ENCODE measurements at regions not wholly inside any gene's neighbourhood (a gene's known extent, or its start where the extent isn't known, plus 50 kb on each side); places are given as distances from the start of the nearest gene placed in this dataset.
A peak's percentile ranks its signal among the peaks of the same experiment; 100 is the strongest.
"Not testable (repeated sequence)": the region's sequence is repeated elsewhere in the genome, so short reads cannot be mapped to it uniquely, and the experiment has no call there.

DNA sequence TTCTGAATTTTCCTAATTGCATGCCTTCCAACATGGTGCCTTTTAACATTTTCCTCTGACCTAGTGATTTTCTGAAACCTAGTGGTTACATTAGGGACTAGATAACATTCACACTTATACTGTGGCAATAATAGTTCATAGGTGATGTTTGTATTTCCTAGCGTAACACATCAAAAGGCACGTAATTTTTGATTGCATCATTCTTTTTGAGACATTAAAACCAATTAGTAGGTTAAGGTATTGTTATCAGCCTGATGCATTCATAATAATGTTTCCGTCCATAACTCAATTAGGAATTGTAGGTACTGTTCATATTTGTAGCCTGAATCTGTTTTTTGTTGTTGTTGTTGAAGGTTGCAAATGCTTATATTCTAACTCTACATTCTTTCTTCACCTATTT is 192.4 kb downstream of the ANXA1 start:
- no peak for DNase-seq (ENCODE audit: low read depth)

DNA sequence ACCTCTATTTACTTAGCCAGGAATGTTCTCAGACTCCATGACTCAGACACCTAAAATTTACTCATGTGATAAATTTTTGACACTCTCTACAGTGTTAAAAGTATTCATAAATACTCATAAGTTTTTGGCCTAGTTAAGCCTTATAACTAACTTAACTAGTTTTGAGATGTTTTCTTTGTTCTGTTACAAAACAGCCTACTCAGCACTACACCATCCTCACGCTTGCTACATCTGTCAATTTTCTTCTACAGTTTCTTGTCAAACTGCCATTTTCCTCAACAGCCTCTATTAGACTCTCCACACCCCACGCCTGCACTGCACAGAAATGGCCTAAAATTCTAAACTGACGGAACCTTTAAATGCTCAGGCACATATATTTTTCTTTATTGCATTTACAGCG is 195.5 kb downstream of the ANXA1 start:
- no peak for DNase-seq (ENCODE audit: low read depth)

DNA sequence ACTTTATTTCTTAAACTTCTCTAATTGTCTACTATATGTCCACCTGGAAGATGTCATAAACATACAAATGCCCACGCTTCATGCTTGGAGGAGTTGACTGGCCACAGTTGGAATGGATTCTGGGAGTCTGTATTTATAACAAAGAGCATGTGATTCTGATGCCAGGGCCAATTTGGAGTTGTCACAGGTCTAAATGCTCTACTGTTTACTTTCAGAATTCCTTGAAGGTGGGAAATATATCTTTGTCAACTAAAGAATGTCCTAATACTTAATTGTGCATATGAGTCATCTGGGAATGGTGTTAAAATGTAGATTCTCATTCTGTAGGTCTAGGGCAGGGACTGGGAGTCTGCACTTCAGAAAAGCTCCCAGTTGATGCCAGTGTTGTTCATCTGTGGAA is 196.1 kb downstream of the ANXA1 start:
- DNase-seq (ENCODE audit: low read depth), result no peak

DNA sequence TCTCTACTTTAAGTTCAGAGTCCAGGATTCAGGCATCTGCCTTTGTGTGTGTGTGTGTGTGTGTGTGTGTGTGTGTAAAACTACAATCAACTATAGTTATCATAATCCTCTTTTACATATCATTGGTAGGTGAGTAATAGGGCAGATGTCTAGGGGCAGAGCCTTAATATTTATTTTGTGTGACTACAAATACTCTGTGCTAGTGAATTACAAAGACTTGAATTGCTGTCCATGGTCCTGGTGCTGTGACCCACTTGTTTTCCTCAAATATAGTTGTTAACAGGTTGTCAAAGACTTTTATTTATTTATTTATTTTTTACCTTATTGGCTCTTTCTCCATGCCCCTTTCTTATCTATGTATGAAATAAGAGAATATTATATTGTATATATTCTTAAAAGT is 196.8 kb downstream of the ANXA1 start:
- no peak for DNase-seq (ENCODE audit: low read depth)

DNA sequence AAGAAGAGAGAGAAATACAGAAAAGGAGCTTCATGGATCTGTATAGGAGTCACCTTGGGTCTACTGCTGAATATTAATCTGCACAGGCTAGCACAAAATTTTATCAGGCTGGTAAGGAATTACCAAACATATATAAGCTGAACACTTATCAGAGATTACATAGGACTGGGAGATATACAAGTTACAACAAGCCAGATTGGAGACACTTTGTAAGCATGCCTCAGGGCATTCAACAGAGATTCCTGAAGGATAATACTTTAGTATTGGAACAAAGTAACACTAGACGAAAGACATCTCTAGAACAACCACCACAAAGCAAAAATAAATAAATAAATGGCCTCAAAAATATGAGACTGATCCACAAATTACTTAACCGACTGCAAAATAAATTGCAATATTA is 197.8 kb downstream of the ANXA1 start:
- no peak for DNase-seq (ENCODE audit: low read depth)

DNA sequence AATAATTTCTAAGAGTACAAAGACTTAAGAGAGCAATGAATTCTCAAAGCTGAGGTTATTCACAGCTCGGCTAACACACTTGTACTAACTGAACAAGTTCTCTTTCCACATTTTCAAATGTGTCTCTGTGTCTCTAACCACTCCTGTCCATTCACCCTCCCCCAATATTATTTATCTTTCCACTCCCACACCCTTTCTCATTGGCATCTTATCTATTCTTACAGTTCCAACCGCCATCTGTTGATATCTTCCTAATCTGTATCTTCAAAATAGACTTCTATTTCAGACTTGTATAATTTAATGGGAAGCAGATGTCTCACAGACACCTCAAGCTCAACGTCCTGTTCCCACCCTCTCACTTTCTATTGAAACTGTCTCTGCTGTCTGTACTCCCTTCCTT is 205.9 kb downstream of the ANXA1 start:
- peak; percentile 26 for DNase-seq (ENCODE audit: low read depth)

DNA sequence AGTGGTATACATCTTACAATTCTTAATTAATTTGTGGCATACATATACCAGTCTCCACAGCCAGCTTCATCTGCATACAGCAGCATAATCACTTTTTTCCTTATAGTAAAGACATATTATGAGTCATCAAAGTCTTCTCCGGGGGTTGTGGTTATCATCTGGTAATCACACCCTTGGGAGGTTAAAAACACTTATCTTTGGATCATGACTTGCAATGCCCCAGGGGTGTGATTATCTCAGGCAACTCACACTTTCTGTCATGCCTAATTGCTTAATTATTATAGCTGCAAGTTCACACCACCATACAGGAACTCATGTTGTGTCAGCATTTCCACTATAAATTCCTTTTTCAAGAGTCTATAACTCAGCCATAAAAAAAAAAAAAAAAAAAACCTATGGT is 218.4 kb downstream of the ANXA1 start:
- DNase-seq (ENCODE audit: low read depth), result peak; percentile 17

DNA sequence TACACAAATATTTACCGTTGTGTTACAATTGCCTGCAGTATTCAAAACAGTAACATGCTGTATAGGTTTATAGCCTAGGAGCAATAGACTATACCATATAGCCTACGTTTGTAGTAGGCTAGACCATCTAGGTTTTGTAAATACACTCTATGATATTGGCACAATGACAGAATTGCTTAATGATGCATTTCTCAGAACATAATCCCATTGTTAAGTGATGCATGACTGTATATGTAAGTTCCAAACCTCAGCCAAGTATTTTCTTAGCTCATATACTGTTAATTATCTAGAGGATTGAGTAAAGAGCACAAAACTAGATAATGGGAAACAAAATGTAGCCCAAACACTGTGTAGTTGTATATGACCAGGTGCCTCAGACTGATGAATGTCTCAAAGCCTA is 220.1 kb downstream of the ANXA1 start:
- DNase-seq (ENCODE audit: low read depth), result no peak

DNA sequence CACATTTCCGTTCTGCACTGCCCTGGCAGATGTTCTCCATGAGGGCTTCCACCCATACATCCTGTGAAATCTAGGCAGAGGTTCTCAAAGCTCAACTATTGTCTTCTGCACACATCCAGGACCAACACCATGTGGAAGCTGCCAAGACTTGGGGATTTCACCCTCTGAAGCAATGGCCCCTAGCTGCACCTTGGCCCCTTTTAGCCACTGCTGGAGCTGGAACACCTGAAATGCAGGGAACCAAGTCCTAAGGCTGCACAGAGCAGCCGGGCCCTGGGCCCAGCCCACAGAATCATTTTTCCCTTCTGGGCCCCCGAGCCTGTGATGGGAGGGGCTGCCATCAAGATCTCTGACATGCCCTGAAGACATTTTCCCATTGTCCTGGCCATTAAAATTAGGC is 228.7 kb downstream of the ANXA1 start:
- DNase-seq (ENCODE audit: low read depth), result no peak

DNA sequence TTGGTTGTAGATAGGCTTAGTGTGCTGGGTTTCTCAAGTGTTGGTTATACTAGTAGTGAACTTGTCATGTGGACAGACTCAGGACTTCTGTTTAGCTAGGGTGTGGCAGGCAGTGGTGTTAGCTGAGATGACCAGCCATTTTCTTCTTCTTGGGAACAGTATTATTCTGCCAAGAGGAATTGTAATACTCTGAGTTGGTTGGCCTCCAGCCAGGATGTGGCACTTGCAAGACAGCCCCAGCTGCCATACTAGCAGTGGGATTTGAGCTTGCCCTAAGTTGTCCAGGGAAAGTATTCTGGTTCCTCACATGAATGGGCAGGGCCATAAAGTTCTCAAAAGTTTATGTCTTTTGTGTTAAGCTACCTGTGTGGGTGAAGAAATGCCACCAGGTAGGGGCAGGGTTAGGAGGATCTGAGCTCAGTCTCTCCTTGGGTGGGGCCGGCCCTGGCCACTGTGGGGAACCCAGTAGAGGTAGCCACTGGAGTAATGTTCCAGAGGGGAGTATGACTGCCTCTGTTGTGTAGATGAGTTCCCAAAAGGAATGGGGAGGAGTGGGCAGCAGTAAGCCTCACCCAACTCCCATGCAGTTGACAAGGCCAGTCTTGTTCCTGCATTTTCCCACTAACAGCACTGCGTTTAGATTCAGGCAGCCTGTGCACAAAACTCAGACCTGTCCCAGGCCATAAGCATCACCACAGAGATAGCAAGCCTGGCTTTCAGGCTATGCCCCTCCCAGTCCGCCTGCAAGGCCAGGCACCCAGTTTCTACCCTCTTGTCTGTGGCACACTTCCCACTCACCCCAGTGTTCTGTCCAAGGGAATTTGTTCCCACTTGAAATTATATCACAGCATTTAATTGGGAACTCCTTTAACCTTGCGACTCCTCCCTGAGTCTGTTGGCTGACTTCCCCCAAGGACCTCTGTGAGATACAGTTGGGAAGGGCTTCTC is 250.7 kb downstream of the ANXA1 start:
- DNase-seq (ENCODE audit: low read depth), result no peak

DNA sequence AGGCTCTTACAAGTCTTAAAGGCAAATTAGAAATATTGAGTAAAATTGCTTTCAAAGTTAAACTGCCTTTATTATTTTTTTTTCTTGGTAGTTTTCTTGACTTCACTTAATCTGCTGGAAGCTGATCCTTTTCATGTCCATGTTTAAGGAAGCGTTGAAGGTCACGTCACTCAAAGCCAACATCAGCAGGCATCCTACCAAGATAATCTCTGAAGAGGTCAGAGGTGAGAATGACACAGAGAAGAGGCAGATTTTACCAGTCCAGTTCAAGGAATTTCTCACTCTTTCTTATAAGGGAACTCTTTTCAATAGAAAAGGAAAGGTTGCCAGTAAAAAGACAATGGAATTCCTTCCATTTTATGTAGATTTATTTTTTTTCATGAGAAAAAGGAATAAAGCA is 259.8 kb downstream of the ANXA1 start:
- no peak for DNase-seq (ENCODE audit: low read depth)

DNA sequence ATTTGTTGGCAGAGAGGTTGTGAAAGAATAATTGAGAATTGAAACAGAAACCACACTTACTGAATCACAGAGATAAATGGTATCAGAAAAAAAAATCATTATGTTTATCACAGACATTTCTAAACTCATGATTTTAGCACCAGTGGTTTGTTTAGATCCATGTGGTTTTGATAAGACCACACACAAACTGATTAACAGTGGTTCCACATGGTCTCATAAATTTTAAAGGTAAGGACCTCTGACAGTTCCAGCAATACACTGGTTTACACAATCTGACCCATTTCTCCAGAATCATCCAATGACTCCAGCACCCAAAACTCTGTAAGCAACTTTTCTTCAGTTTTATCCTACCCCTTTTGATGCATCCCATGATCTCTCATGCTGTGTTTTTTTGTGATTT is 261.2 kb downstream of the ANXA1 start:
- no peak for DNase-seq (ENCODE audit: low read depth)

DNA sequence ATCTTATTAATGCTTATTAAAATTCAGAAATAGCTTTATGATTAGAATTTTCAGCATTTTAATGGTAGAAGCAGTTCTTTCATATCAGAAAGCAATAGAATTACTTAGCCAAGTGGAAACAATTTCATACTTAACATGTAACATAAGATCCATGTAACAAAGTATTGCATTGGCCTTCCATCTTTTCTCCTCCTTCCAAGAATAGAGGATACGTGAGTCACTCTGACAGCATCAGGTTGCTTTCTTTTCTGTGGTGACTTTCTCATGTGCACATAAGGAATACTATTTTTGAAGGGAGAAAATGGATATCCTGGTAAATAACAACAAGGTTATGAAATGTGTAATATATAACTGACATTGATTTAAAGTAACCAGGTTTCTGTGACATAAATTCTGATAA is 272.2 kb downstream of the ANXA1 start:
- DNase-seq (ENCODE audit: low read depth), result no peak

DNA sequence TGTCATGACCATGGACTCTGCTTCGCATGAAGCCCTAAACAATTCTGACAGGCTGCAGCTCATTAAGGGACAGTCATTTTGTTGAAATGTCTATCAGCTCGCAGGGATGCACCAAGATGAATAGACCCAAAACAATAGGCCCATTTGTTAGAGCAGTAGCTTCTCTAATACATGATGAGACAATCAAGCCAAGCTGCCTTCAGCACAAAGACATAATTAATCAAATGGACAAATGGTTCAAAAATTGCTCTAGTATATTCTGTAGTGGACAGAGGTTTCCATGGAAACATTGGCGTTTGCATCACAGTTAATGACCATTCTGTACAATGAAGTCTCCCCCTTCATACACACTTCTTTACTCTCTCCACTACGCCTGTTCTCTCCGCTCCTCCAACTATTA is 274.6 kb downstream of the ANXA1 start:
- DNase-seq (ENCODE audit: low read depth), result no peak

DNA sequence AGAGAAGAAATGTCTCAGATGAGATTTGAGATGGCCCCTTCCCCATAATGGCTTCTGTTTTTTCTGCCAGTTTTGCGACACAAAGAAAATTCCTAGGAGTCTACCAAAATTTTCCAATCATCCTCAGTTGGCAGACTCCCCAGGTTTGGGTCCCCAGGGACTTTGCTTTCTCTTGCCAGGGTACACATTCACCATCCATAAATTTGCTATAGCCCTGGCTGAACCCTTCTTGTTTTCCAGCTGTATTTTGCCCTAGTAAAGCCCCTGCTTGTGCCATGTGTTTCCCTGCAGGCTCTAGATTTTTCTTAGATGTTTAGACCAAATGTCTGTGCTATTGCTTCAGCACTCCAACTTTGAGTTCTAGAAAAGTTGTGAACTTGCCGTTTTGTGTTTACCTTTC is 283.2 kb downstream of the ANXA1 start:
- no peak for DNase-seq (ENCODE audit: low read depth)

DNA sequence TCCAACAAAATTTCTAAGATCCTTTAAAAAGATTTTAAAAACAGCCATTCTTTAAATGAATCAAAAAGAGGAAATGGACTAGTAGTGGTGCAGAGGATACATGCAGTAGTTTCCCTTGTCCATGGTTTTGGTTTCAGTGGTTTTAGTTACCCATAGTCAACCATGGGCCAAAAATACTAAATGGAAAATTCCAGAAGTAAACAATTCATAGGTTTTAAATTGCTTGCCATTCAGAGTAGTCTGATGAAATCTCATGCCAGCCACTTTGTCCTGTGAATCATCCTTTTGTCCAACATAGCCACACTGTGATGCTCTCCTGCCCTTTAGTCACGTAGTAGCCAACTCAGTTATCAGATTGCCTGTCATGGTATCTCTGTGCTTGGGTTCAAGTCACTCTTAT is 286.1 kb downstream of the ANXA1 start:
- DNase-seq (ENCODE audit: low read depth), result no peak

DNA sequence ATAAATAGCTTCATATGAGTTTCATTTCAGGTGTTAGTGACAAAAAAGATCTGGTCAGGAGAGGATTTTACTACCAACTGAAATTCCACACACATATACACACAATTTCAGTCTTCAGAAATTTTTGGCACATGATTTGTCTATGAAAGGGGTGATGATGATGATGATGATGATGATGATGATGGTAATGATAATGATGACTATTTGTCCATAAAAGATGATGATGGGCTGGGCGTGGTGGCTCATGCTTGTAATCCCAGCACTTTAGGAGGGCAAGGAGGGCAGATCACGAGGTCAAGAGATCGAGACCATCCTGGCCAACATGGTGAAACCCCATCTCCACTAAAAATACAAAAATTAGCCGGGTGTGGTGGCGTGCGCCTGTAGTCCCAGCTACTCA is 288.2 kb downstream of the ANXA1 start:
- not testable (repeated sequence) for DNase-seq (ENCODE audit: low read depth)

DNA sequence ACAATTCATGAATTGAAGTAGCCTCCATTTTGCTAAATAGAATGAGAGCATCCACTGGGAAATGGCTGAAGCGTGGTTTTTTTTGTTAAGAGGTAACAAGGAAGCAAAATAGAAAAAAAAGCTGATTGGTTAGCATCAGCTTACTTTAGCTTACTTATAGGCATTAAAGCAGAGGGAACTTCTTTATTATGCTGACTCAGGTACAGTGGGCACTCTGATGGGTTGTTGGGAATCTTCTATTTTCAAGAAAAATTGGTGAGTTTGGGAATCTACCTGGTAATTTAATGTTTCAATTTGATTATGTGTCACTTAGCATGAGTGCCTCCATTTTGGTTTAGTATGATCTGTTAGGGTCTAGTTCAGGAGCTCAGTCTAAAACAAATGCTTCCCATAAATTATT is 289.6 kb downstream of the ANXA1 start:
- DNase-seq (ENCODE audit: low read depth), result no peak

DNA sequence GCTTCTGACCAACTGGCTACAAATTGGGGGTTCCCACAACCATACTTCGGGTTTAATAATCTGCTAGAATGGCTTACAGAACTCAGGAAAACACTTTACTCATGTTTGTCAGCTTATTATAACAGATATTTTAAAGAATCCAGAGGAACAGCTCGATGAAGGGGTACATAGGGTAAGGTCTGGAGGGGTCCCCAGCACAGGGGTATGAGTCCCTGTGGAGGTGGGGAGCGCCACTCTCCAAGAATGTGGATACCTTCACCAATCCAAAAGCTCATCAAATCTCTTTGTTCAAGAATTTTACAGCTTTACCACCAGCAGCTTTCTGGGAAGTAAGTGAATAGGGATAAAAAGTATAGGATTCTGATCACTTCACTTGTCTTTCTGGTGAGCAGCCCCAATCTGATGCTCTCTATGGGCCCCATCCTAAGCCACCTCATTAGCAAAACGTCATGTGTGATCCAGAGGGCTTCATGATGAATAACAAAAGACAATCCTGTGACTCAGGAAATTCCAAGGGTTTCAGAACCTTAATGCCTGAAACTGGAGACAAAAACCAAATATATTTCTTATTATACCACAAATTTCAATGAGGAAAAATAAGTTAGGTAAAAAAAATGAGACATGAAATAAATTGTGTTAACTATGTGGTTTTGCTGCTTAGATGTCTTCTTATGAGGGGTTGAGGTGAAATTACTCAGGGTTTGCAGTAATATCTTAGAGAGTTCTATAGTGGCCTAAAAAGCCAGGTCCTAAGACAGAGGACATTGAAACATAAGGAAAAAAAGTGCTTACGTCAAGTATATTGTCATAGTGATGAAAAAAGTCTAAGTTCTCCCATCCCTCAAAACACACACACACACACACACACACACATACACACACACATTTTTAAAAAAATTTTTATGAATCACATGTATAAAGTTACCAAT is 290.5 kb downstream of the ANXA1 start:
- no peak for DNase-seq (ENCODE audit: low read depth)

DNA sequence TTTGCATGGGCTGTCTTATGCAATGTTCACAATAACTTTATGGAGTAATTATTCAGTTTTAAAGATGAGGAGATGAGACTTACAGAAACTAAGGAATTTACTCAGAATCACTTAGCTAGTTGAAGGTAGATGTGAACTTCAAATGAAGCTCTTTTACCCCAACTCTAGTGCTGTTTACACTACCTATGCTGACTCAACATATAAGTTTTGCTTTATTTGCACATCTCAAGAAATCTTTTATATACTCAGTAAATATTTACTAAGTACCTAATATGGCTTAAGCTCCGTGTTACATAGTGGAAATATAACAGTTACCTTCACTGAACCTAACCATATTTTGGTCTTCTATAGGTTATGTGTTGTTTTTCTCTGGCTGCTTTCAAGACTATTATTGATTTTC is 293.2 kb downstream of the ANXA1 start:
- no peak for DNase-seq (ENCODE audit: low read depth)

DNA sequence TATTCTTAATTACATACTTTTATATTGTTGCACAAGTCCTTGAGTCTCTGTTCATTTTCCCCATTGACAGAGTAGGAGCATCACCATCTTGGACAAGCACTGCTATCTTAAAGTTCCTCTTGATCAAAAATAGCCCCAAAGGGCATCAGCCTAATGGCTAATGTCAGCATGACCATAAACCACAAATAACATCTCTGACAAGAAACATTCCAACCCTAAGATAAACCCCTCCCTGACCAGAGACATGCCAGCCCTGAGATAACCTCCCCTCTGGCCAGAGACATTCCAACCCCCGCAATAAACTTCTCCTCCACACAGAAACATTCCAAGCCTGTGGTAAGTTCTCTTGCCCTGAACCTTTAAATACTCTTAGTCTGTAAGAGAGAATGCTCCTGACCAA is 293.7 kb downstream of the ANXA1 start:
- not testable (repeated sequence) for DNase-seq (ENCODE audit: low read depth)

DNA sequence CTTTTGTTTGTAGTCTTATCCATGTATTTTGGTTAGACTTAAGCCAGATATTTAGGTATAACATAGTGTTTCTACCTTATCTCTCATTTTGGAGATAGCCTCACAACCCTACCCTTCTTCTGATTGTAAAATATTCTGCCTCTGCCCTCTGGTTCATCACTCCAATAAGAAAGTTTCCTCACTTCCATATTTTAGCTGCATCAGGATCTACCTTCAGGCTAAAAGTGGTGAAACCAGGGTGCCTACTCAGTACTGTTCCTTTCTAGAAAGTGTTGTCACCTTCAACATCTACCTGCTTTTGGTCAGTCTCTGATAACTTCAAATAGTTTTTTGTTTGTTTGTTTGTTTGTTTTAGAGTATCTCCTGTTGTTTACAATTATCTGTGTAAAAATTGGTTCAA is 294.6 kb downstream of the ANXA1 start:
- DNase-seq (ENCODE audit: low read depth), result no peak

DNA sequence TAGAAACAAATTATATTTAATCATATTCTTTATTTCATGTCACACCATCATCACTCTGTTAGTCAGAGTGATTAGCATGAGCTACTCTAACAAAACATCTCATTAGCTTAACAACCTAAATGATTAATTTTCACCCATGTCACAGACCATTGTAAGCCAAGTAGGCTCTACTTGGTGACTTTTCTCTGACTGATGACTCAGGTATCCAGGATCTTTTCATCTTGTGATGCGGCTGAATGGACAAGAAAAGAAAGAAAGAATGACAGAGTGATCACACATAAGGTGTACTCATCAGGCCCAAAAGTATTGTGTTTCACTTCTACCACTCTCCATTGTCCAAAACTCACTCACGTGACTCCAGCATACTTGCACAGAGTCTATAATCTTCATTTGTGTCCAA is 299.3 kb downstream of the ANXA1 start:
- DNase-seq (ENCODE audit: low read depth), result no peak

All from CMK (cell line).